C4-2B (cell line): ENCODE measurements at regions not wholly inside any gene's neighbourhood (a gene's known extent, or its start where the extent isn't known, plus 50 kb on each side); places are given as distances from the start of the nearest gene placed in this dataset.

Experiments
- ZFX ChIP-seq: fragments of 450-650 bp; IDR thresholded peaks from 2 replicates; pipeline ENCODE4 v1.6.1; 2017
- TF ChIP-seq, protein P1 (sequence below): fragments of 450-650 bp; conservative IDR thresholded peaks from 2 replicates; pipeline ENCODE4 v1.5.1; 2017; ENCODE audit warnings: mild to moderate bottlenecking

DNA sequence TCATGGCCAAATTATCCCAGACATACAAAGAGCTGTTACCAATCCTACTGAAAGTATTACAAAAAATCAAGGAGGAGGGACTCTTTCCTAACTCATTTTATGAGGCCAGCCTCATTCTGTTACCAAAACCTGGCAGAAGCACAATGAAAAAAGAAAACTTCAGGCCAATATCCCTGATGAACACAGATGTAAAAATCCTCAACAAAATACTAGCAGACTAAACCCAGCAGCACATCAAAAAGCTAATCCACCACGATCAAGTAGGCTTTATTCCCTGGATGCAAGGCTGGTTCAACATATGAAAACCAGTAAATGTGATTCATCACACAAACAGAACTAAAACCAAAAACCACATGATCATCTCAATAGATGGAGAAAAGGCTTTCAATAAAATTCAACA is 109.2 kb downstream of the C6orf118 start:
- TF ChIP-seq, protein P1, sequence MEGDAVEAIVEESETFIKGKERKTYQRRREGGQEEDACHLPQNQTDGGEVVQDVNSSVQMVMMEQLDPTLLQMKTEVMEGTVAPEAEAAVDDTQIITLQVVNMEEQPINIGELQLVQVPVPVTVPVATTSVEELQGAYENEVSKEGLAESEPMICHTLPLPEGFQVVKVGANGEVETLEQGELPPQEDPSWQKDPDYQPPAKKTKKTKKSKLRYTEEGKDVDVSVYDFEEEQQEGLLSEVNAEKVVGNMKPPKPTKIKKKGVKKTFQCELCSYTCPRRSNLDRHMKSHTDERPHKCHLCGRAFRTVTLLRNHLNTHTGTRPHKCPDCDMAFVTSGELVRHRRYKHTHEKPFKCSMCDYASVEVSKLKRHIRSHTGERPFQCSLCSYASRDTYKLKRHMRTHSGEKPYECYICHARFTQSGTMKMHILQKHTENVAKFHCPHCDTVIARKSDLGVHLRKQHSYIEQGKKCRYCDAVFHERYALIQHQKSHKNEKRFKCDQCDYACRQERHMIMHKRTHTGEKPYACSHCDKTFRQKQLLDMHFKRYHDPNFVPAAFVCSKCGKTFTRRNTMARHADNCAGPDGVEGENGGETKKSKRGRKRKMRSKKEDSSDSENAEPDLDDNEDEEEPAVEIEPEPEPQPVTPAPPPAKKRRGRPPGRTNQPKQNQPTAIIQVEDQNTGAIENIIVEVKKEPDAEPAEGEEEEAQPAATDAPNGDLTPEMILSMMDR = no peak
- TF ChIP-seq ZFX = no peak
